ENCODE measurements at regions not wholly inside any gene's neighbourhood (a gene's known extent, or its start where the extent isn't known, plus 50 kb on each side); places are given as distances from the start of the nearest gene placed in this dataset.
"Not testable (repeated sequence)": the region's sequence is repeated elsewhere in the genome, so short reads cannot be mapped to it uniquely, and the experiment has no call there.

- no peak for DNase-seq
Measured at GRCh38 chr7:34207810-34208209, 302.5 kb downstream of the BMPER start.

- no peak for DNase-seq
Measured at GRCh38 chr7:34208878-34209621, 303.7 kb downstream of the BMPER start.

- no peak for DNase-seq
Measured at GRCh38 chr7:34211018-34211417, 305.7 kb downstream of the BMPER start.

- no peak for DNase-seq
Measured at GRCh38 chr7:34217972-34218371, 312.6 kb downstream of the BMPER start.

GRCh38 chr7:34219153-34219718 lies 313.9 kb downstream of the BMPER start:
- no peak for DNase-seq

- DNase-seq: no peak
Measured at GRCh38 chr7:34220506-34221185, 315.3 kb downstream of the BMPER start.

GRCh38 chr7:34222316-34222715 lies 317.0 kb downstream of the BMPER start:
- DNase-seq: no peak

GRCh38 chr7:34222722-34223121 lies 317.4 kb downstream of the BMPER start:
- DNase-seq: no peak

GRCh38 chr7:34224281-34224680 lies 318.9 kb downstream of the BMPER start:
- no peak for DNase-seq

- no peak for DNase-seq
Measured at GRCh38 chr7:34225193-34225592, 319.9 kb downstream of the BMPER start.

- DNase-seq: no peak
Measured at GRCh38 chr7:34227525-34227924, 322.2 kb downstream of the BMPER start.

- DNase-seq: not testable (repeated sequence)
Measured at GRCh38 chr7:34235101-34235500, 329.8 kb downstream of the BMPER start.

GRCh38 chr7:34236057-34236456 lies 330.7 kb downstream of the BMPER start:
- DNase-seq: no peak

GRCh38 chr7:34236839-34237492 lies 331.6 kb downstream of the BMPER start:
- DNase-seq: no peak

GRCh38 chr7:34237493-34237849 lies 332.1 kb downstream of the BMPER start:
- DNase-seq: no peak

- DNase-seq: no peak
Measured at GRCh38 chr7:34240417-34240816, 335.1 kb downstream of the BMPER start.

GRCh38 chr7:34242391-34242790 lies 337.1 kb downstream of the BMPER start:
- no peak for DNase-seq

- DNase-seq: no peak
Measured at GRCh38 chr7:34245246-34245645, 339.9 kb downstream of the BMPER start.

- DNase-seq: no peak
Measured at GRCh38 chr7:34247468-34247867, 342.1 kb downstream of the BMPER start.

GRCh38 chr7:34249192-34249591 lies 343.9 kb downstream of the BMPER start:
- no peak for DNase-seq

- DNase-seq: no peak
Measured at GRCh38 chr7:34260279-34260678, 354.9 kb downstream of the BMPER start.

GRCh38 chr7:34263168-34263567 lies 357.8 kb downstream of the BMPER start:
- DNase-seq: no peak

- no peak for DNase-seq
Measured at GRCh38 chr7:34269084-34269483, 363.7 kb downstream of the BMPER start.

GRCh38 chr7:34275624-34276023 lies 370.3 kb downstream of the BMPER start:
- DNase-seq: no peak
